GM21526 (cell line): ENCODE measurements at regions not wholly inside any gene's neighbourhood (a gene's known extent, or its start where the extent isn't known, plus 50 kb on each side); places are given as distances from the start of the nearest gene placed in this dataset.

ENCODE experiments used
- ATAC-seq: cut with Tn5 transposase; IDR thresholded peaks from one replicate; pipeline ENCODE4 v1.9.1; 2021; ENCODE audit warnings: moderate library complexity; ENCODE audit not compliant: unreplicated experiment, low FRiP score

DNA sequence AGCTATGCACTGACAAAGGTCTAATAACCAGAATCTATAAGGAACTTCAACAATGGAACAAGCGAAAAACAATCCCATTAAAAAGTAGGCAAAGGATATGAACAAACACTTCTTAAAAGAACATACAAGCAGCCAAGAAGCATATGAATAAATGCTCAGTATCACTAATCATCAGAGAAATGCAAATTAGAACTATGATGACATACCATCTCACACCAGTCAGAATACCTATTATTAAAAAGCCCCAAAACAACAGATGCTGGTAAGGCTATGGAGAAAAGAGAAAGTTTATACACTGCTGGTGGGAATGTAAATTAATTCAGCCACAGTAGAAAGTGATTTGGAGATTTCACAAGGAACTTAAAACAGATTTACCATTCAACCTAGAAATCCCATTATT is 211.8 kb downstream of the EDN1 start:
- ATAC-seq, result no peak

DNA sequence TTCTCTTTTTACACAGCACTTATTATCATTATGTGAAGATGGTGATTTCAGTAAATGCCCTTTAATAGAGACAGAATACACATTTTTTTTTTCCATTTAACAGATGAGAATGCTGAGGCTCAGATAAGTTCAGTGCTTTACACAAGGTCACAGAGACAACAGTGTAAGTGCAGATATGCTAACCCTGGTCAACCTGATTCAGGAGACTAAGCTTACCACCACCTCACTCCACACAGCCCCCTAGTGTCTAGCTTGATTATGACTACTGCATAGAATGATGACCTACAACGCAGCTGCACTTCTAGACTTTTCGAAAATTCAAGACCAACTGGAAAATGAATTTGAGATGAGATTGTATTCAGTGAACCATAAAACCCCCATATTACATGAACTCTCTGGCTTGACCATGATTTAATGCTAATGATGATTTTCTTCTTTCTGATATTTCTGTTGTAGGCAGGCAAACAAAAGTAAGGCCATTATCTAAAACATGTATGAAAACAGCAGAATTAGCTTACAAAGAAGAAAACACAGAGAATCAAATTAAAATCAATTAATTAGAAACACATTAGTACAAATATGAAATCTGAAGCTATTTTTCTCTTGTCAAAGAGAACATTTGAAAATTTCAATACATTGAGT is 212.1 kb upstream of the PHACTR1 start:
- no peak for ATAC-seq

DNA sequence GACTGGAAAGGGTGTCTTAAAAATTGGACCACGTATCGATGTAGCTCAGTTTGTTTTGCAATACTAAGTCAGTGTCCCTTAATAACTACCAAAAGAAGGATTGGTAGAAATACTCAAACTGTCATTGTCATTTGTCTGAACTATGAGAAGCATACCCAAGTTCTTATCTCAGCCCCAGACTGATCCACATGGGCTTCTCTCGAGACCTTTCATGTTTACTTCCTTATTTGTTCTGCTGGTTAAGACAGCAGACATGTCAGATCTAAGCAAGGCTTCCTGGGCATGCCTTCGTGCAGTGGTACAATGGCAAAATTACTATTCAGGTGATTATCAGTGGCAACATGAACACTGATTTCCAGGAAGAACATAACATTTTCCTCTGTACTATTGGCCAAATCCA is 211.1 kb upstream of the PHACTR1 start:
- ATAC-seq, result no peak

DNA sequence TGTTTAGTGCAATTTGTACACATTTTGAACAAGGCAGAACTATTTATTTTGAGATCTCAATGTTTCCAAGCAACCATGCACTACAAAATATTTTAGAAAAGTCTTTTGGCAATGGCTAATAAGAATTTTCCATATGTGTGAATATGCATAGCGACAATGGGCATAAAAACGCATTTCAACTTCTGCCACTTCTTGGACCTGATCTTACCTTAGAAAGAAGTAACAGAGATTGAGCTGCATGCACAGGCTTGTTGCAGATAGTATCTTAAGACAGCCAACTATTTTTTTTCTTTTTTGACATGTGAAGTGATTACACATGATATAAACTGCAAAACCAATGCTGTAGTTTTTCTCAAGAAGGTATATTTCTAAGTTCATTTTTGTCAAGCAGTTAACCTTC is 210.4 kb upstream of the PHACTR1 start:
- ATAC-seq, result no peak

DNA sequence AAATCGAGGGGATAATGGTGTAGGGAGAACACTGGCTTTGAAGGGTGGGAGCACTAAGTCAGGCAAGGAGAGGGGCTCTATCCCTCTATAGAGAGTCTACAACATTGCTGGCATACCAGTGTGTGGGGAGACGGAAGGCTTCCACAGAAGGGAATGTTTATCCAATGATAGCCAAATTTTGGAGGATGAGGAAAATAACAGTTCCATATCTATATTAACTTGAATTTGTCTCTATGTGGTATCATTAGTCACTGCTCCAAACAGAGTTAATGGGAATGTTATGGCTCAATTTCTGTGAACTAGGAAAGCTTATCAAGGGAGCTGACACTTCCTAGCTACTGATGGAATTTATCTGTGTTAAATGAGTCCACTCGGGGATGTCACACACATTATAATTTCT is 208.9 kb upstream of the PHACTR1 start:
- no peak for ATAC-seq

DNA sequence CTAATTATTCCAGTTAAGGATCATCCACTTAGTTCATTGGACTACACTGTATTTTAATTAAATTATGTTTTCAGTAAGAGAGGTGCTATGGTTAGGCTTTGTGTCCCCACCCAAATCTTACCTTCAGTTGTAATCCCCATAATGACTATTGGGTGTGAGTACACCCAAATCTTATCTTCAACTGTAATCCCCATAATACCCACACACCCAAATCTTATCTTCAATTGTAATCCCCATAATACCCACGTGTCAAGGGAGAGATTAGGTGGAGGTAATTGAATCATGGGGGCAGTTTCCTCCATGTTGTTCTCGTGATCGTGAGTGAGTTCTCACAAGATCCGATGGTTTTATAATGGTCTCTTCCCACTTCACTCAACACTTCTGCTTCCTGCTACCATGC is 208.0 kb upstream of the PHACTR1 start:
- ATAC-seq, result no peak

DNA sequence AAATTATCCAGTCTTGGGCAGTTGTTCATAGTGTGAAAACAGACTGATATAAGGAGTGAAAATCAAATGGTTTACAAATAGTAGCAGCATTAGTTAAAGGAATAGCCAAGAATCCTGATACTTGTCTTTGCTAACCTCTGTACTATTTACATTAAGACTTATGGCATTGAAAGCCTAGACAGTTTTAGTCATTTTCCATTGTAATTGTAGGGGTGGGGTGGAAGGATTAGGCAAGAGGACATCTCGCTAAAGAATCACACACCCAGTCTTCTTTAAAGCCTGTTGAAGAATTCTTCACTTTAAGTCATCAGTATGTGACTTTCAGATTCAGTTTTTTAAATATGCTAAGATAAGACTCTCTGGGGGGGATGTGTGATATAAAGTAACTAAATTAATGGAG is 207.5 kb upstream of the PHACTR1 start:
- ATAC-seq, result no peak

DNA sequence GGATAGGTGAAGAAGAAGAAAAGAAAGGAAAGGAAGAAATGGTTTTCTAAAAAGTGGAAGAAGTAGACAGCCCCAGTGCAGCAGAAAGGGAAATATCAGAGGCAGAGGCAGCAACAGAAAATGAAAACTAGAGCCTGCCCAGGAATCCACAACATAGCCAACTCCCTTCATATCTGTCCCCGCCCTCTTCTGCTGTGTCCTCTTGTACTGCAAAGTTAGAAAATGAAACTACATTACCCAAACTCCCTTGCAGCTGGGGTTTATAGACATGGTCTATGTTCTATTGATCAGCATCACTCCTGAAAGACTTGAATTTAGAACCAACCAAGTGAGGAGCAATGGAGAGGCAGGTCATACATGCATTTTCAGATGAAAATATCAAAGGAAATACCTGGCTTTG is 200.5 kb upstream of the PHACTR1 start:
- no peak for ATAC-seq

DNA sequence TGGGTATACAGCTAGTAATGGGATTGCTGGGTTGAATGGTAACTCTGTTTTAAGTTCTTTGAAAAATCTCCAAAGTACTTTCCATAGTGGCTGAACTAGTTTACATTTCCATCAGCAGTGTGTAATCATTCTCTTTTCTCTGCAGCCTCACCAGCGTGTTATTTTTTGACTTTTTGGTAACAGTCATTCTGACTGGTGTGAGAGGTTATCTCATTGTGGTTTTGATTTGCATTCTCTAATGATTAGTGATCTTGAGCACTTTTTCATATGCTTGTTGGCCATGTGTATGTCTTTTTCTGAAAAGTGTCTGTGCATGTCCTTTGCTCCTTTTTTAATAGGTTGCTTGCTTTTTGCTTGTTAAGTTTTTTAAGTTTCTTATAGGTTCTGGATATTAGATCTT is 194.2 kb upstream of the PHACTR1 start:
- no peak for ATAC-seq

DNA sequence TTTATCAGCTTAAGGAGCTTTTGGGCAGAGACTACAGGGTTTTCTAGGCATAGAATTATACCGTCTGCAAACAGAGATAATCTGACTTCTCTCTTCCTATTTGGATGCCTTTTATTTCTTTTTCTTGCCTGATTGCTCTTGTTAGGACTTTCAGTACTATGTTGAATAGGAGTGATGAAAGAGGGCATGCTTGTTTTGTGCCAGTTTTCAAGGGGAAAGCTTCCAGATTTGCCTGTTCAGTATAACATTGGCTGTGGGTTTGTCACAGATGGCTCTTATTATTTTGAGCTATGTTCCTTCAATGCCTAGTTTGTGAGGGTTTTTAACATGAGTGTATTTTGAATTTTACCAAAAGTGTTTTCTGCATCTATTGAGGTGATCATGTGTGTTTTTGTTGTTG is 192.8 kb upstream of the PHACTR1 start:
- no peak for ATAC-seq

DNA sequence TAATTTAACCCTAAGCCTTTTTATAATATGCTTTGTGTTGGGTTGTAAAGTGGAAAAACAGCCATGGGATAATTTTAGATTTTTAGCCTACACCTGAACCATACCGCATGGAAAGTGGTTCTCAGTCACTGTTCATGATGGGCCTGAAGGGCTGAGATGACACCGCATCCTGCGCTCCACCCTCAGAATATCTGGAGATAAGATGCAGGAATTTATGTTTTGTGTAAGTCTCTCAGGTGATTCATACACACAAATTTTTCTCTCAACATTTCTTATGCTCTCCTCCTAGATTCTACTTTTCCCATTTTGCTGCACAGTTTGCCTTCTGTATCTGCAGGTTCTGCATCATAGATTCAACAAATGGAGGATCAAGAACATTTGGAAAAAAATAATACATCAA is 191.3 kb upstream of the PHACTR1 start:
- no peak for ATAC-seq

DNA sequence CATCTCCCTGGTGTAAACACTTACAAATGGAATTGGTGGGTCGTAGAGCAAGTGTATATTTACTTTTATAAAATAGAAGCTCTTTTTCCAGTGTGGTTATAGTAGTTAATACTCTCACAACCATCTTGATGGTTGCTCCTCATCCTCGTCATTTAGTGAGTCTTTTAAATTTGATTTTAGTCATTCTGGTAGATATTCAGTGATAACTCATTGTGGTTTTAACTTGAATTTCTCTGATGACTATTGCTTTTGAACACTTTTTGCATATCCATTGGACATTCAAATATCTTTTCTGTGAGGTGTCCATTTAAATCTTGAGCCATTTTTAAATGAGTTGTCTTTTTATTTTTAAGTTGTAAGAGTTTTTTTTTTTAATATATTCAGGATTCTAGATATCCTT is 189.2 kb upstream of the PHACTR1 start:
- ATAC-seq, result no peak

DNA sequence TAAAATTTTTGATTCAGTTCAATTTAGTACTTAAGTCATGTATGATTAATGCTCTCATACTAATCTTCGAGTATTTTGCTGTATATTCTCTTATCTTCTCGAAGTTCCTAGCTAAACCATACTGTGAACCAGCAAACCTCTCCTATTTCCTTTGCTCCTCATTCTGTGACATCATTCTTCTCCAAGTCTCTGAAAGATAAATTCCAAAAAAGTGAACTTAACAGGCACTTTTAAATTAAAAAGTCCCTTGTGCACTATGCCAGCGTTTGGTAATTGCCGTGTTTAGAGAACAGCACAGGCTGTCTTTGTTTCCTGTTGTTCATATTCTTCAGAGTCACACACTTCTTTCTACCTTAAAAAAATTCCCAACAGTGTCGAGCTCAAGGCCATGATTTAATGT is 188.4 kb upstream of the PHACTR1 start:
- no peak for ATAC-seq

DNA sequence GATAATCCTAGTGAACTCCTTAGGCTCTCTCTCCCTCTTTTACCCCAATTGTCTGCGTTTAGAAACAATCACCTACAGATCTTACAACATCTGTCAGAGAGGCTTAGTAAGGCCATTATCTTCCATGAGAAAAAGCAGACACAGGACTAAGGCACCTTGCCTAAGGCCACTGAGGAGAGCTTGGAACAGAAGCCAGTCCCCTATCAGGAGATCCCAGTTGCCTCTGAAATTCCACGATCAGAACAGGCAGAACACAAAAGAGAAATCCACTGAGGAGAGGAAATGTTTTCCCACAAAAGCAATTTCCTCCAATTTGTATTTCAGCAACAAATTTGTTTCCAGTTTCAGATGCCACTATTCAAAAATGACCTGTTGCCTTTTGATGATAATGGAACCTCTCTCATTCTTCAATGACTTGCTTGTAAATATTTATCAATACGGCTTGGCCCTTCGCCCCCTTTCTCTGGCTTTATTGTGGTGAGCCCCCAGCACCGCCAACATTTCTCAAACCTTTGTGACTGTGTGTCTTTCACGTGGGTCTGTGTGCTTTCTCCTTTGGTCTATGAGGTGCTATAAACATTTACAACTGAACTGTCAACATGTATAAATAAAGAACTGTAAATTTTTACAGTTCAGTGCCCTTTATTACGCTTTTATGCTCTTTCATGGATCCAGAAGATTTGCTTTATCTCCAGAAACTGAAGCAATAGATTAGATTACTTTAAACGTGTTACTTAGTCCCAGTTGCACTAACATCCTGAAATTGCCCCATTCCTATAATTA is 187.8 kb upstream of the PHACTR1 start:
- ATAC-seq, result no peak

DNA sequence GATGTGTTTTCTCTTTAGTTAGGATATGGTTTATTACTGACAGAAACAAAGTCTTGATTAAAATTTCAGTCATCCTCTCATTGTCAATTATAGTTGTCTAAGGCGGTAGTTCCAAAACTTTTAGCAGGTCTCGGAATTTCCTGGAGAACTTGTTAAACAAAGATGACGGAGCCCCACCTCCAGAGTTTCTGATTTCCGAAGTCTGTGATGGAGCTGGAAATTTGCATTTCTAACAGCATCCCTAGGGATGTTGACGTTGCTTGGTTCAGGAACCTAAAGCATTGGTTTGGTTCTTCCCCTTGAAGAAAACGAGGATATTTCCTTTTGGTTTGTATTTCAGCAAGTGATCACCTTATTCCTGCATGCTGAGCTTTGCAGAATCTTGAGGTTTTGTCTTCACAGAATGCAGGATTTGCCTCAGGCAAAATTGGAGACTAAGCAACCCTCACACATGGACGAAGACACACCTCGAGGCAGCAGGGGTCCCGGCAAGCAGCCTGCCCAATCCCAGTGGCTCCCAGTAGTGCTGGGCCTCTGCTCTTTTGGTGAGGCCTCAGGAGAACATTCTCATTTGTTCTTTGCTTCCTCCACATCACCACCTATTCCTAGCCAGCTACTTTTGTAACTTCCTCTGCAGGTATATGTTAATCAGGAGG is 187.1 kb upstream of the PHACTR1 start:
- ATAC-seq, result no peak

DNA sequence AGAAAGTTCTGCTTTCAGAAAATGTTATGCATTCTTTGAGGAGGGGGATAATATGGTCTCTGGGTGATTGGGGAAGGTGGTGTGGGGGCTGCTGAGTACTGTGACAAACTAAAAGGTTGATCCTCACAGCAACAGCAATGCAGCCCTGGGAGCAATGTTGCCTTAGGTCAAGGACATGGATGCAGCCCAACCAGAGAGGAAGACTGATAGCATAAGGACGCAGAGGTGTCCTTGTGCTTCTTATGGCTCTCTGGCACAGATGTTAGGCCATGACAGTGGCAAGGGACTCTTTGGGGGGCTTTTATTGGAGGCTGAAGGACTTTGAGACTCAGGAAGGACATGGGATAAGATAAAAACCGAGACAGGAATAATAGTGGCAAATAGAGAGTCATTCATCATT is 186.2 kb upstream of the PHACTR1 start:
- ATAC-seq, result no peak

DNA sequence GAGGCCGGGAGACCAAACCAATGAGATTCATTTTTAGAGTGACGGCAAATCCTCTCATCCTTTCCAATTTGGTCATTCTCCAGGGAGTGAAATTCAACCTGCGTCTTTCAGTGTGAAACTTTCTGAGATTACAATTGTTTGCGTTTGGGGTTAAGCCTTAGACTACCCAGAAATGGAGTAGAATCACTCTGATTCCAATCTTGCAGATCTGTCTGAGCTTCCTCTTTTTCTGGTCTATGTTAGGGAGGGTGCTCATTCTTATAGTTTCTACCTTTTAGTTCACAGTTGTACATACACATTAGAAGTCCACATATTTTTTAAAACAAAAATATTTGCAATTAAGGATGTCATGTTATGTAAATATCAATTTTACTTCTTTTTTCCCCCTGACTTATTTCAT is 183.0 kb upstream of the PHACTR1 start:
- no peak for ATAC-seq

DNA sequence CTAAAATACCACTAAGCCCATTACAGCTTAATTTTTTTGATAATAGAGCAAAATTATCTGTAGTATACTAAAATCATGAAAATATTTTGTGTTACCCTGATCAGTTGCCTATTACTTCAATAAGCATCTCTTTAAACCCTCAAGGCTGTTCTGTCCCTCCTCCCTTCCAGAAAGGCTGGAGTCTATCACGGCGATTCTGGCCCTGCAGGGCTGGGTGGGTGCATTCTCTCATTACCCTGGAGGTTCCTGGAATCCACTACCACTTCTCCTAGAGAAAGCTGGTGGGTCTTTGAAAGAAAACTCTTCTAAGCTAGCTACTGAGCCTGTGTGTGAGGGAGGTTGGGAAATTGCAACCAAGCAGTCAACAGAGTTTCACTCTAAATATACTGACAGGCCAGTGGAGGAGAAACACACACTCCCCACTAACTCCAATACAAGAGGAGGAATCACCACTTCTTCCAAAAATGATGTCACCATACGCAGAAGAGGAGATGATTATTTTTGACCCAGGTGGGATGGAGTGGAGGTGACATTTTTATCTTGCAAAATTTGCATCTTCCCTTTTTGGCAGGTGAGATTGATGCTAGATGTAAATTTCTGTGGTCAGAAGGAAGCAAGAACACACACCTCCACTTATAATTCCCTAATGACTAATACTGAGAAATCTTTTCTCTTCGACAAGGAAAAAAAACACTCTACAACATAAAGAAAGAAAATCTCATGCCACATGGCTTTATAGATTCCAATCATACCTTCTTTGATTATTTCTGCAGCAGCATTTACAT is 182.3 kb upstream of the PHACTR1 start:
- ATAC-seq, result no peak

DNA sequence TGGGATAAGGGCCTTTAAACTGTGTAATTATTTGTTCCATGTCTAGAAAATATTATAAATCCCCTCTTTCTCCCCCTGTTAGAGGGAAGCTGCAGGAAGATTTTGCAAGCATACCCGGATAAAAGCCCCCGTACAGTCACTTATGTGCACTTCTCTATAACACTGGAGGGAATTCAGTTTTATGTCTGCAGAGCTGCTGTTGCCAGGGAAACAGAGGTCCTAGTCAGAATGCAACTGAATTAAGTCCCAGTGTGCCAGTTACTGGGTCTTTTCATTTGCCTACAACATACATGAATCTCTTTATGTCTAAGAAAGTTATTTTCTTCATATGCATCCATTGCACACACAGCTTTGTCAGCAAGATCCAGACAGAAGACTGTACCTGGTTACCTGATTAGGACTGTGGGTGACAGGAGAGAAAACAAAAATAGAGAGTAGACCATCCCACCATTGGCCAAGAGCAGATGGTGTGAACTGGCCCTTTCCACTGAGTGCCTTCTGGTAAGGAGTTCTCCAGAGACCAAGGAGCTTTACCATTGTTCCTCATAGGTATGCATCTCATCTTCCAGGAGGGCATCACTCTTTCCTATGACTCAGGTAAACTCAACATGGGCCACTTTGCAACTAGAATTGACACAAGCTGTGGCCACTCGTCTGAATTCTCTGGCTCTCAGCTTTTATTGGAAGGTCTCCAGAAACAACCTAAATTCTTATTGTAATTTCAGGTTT is 180.8 kb upstream of the PHACTR1 start:
- no peak for ATAC-seq

DNA sequence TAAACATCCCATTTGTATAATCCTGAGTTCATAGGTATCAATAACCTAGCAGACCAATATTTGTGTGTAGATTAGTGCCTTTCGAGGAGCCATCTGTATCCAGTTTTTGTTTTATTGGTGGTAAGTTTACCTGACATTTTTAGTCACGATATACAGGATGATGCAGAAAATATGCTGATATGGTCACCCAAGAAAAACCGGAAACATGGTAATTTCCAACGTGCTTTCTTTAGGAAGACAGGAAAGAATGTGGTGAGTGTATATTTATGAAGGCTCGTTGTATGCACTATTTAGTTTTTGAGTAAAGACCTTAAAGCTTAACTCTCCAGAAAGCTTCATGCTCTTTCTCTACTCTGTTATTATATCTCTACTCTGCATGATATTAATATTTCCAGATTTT is 180.2 kb upstream of the PHACTR1 start:
- no peak for ATAC-seq

DNA sequence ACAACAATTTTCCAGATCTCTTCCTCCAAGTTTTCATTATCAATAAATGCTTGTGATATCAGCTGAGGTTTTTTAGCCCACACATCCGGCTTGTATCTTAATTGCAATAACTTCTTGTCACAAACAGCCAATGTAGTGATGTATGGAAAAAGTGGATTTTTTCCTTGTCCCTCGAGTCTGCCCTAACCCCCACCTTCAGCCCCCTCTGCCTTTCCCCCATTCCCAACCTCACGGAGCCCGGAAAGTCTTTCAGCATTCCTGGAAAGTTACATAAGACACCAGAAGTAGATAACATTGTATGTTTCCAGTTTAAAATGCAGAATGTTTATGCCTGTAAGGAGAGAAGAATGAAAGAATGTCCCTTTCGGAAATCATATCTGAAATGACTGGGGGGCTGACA is 179.2 kb upstream of the PHACTR1 start:
- ATAC-seq, result no peak
